22Rv1 (cell line): ENCODE measurements at regions not wholly inside any gene's neighbourhood (a gene's known extent, or its start where the extent isn't known, plus 50 kb on each side); places are given as distances from the start of the nearest gene placed in this dataset.

Source experiments
- H3K27ac ChIP-seq: fragments of 450-650 bp; 2 replicates; pipeline ENCODE4 v1.5.1; 2017
- CTCF ChIP-seq: fragments of 450-650 bp; IDR thresholded peaks from 2 replicates; pipeline ENCODE4 v1.5.1; 2017; ENCODE audit warnings: mild to moderate bottlenecking
- ZFX ChIP-seq: fragments of 450-650 bp; IDR thresholded peaks from 2 replicates; pipeline ENCODE4 v1.6.1; 2017; ENCODE audit warnings: antibody characterized with exemption, borderline replicate concordance

- H3K27ac ChIP-seq = no peak overlapping the region
- TF ChIP-seq CTCF (no peak), ZFX (no peak)
Observed at GRCh38 chr14:31950331-31950730, 126.8 kb upstream of the ARHGAP5 start.

GRCh38 chr14:31950764-31951637 lies 126.1 kb upstream of the ARHGAP5 start:
- no peak overlapping the region for H3K27ac ChIP-seq
- no peak for TF ChIP-seq ZFX
- no peak for TF ChIP-seq CTCF

- H3K27ac ChIP-seq = no peak overlapping the region
- TF ChIP-seq CTCF = no peak
- TF ChIP-seq ZFX = no peak
Observed at GRCh38 chr14:31951638-31951964, 125.5 kb upstream of the ARHGAP5 start.

GRCh38 chr14:31952573-31952972 lies 124.5 kb upstream of the ARHGAP5 start:
- no peak for TF ChIP-seq ZFX
- TF ChIP-seq CTCF = no peak
- no peak overlapping the region for H3K27ac ChIP-seq

GRCh38 chr14:31953210-31953609 lies 123.9 kb upstream of the ARHGAP5 start:
- H3K27ac ChIP-seq = no peak overlapping the region
- TF ChIP-seq ZFX = no peak
- TF ChIP-seq CTCF = no peak

GRCh38 chr14:31954991-31955390 lies 122.1 kb upstream of the ARHGAP5 start:
- no peak overlapping the region for H3K27ac ChIP-seq
- TF ChIP-seq CTCF (no peak), ZFX (no peak)

- H3K27ac ChIP-seq = no peak overlapping the region
- no peak for TF ChIP-seq CTCF
- no peak for TF ChIP-seq ZFX
Observed at GRCh38 chr14:31955936-31956579, 121.0 kb upstream of the ARHGAP5 start.
